ENCODE measurements at regions not wholly inside any gene's neighbourhood (a gene's known extent, or its start where the extent isn't known, plus 50 kb on each side); places are given as distances from the start of the nearest gene placed in this dataset.

DNA sequence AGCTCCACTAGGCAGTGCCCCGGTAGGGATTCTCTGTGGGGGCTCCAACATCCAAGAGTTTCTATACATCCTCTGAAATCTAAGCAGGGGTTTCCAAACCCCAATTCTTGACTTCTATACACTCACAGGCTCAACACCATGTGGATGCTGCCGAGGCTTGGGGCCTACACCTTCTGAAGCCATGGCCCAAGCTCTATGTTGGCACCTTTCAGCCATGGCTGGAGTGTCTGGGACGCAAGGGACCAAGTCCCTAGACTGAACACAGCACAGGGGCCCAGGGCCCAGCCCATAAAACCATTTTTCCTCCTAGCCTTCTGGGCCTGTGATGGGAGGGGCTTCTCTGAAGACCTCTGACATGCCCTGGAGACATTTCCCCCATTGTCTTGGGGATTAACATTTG, 511.8 kb downstream of the TRAM1L1 start:
- Histone ChIP-seq H3K4me2 (no peak overlapping the region), H4K20me1 (ENCODE audit: insufficient read depth) (no peaks in the 10 kb centered on the region), H3K27me3 (ENCODE audit: insufficient read depth) (no peaks in the 10 kb centered on the region), H3K27ac (ENCODE audit: low read depth in 2 of 2, low read length in 1 of 2) (no peak overlapping the region), H3F3A (replicated peaks; ENCODE audit: insufficient read depth) (no peaks in the 10 kb centered on the region), H3K9me3 (no peaks in the 10 kb centered on the region), H3K36me3 (replicated peaks in 1 of 2; ENCODE audit: control insufficient read depth in 1 of 2, insufficient read depth in 2 of 2, low read length in 1 of 2) (no peaks in the 10 kb centered on the region), H3K9ac (no peak overlapping the region), H3K4me3 (ENCODE audit: low read depth in 2 of 2, low read length in 1 of 2) (no peak overlapping the region), H3K4me1 (ENCODE audit: control insufficient read depth in 1 of 2, insufficient read depth in 2 of 2, low read depth in 1 of 2, low read length in 1 of 2) (no peaks in the 10 kb centered on the region), H2AFZ (ENCODE audit: low read depth) (no peak overlapping the region), H3K79me2 (ENCODE audit: insufficient read depth) (no peaks in the 10 kb centered on the region), H3K9me2 (no peaks in the 10 kb centered on the region)
- no peak for TF ChIP-seq TAF1 (IDR thresholded peaks at IDR 0.05; ENCODE audit: borderline replicate concordance, low read depth, low read length)
- TF ChIP-seq, protein P1, sequence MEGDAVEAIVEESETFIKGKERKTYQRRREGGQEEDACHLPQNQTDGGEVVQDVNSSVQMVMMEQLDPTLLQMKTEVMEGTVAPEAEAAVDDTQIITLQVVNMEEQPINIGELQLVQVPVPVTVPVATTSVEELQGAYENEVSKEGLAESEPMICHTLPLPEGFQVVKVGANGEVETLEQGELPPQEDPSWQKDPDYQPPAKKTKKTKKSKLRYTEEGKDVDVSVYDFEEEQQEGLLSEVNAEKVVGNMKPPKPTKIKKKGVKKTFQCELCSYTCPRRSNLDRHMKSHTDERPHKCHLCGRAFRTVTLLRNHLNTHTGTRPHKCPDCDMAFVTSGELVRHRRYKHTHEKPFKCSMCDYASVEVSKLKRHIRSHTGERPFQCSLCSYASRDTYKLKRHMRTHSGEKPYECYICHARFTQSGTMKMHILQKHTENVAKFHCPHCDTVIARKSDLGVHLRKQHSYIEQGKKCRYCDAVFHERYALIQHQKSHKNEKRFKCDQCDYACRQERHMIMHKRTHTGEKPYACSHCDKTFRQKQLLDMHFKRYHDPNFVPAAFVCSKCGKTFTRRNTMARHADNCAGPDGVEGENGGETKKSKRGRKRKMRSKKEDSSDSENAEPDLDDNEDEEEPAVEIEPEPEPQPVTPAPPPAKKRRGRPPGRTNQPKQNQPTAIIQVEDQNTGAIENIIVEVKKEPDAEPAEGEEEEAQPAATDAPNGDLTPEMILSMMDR (IDR thresholded peaks at IDR 0.05), result no peak
- TF ChIP-seq RXRA (IDR thresholded peaks at IDR 0.05; ENCODE audit: borderline replicate concordance, low read depth), result no peak
- no peak for TF ChIP-seq FOXJ3 (CRISPR knock-in tag; IDR thresholded peaks at IDR 0.05)
- no peak for TF ChIP-seq RCOR1 (IDR thresholded peaks at IDR 0.05; ENCODE audit: low read length)
- TF ChIP-seq MXI1 (IDR thresholded peaks at IDR 0.05; ENCODE audit: low read depth, low read length), result no peak
- TF ChIP-seq FOSL2 (IDR thresholded peaks at IDR 0.05; ENCODE audit: borderline replicate concordance, low read depth), result no peak
- no peak for TF ChIP-seq POLR2AphosphoS5 (IDR thresholded peaks at IDR 0.05; ENCODE audit: low read depth, low read length)
- TF ChIP-seq NFIC (IDR thresholded peaks at IDR 0.05; ENCODE audit: borderline replicate concordance), result no peak
- TF ChIP-seq, protein P2, sequence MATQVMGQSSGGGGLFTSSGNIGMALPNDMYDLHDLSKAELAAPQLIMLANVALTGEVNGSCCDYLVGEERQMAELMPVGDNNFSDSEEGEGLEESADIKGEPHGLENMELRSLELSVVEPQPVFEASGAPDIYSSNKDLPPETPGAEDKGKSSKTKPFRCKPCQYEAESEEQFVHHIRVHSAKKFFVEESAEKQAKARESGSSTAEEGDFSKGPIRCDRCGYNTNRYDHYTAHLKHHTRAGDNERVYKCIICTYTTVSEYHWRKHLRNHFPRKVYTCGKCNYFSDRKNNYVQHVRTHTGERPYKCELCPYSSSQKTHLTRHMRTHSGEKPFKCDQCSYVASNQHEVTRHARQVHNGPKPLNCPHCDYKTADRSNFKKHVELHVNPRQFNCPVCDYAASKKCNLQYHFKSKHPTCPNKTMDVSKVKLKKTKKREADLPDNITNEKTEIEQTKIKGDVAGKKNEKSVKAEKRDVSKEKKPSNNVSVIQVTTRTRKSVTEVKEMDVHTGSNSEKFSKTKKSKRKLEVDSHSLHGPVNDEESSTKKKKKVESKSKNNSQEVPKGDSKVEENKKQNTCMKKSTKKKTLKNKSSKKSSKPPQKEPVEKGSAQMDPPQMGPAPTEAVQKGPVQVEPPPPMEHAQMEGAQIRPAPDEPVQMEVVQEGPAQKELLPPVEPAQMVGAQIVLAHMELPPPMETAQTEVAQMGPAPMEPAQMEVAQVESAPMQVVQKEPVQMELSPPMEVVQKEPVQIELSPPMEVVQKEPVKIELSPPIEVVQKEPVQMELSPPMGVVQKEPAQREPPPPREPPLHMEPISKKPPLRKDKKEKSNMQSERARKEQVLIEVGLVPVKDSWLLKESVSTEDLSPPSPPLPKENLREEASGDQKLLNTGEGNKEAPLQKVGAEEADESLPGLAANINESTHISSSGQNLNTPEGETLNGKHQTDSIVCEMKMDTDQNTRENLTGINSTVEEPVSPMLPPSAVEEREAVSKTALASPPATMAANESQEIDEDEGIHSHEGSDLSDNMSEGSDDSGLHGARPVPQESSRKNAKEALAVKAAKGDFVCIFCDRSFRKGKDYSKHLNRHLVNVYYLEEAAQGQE (IDR thresholded peaks at IDR 0.05; ENCODE audit: low read depth, low read length), result no peak
- TF ChIP-seq ELF1 (IDR thresholded peaks at IDR 0.05), result no peak
- 10% methylated on average over 2 of the region's 3 CpGs for WGBS (ENCODE audit: low lambda C conversion rate)
- DNase-seq, result no peak
- ChIA-PET POLR2A (no interaction called here), CTCF (no interaction called here)

- H2AFZ ChIP-seq (ENCODE audit: low read depth), result no peak overlapping the region
- no peaks in the 10 kb centered on the region for H3K27me3 ChIP-seq (ENCODE audit: insufficient read depth)
- ChIA-PET POLR2A (no interaction called here), CTCF (no interaction called here)
- no peak overlapping the region for H3K9ac ChIP-seq
- TF ChIP-seq, protein P3, sequence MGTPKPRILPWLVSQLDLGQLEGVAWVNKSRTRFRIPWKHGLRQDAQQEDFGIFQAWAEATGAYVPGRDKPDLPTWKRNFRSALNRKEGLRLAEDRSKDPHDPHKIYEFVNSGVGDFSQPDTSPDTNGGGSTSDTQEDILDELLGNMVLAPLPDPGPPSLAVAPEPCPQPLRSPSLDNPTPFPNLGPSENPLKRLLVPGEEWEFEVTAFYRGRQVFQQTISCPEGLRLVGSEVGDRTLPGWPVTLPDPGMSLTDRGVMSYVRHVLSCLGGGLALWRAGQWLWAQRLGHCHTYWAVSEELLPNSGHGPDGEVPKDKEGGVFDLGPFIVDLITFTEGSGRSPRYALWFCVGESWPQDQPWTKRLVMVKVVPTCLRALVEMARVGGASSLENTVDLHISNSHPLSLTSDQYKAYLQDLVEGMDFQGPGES (IDR thresholded peaks at IDR 0.05; ENCODE audit: low read depth, low read length), result no peak
- no peak for TF ChIP-seq POLR2AphosphoS5 (IDR thresholded peaks at IDR 0.05; ENCODE audit: low read depth, low read length)
- no peak for TF ChIP-seq EZH2phosphoT487 (IDR thresholded peaks at IDR 0.05; ENCODE audit: borderline replicate concordance, low read depth)
- TF ChIP-seq NRF1 (IDR thresholded peaks at IDR 0.05; ENCODE audit: low read depth, low read length), result no peak
- no peak for TF ChIP-seq TAF1 (IDR thresholded peaks at IDR 0.05; ENCODE audit: borderline replicate concordance, low read depth, low read length)
- no peak for TF ChIP-seq RCOR1 (IDR thresholded peaks at IDR 0.05; ENCODE audit: low read length)
- no peak for TF ChIP-seq NFIC (IDR thresholded peaks at IDR 0.05; ENCODE audit: borderline replicate concordance)
- no peak for TF ChIP-seq MEF2A (IDR thresholded peaks at IDR 0.05; ENCODE audit: borderline replicate concordance, low read depth)
- no peak for TF ChIP-seq SMC3 (IDR thresholded peaks at IDR 0.05; ENCODE audit: low read depth, low read length)
- TF ChIP-seq MXI1 (IDR thresholded peaks at IDR 0.05; ENCODE audit: low read depth, low read length), result no peak
- TF ChIP-seq, protein P4, sequence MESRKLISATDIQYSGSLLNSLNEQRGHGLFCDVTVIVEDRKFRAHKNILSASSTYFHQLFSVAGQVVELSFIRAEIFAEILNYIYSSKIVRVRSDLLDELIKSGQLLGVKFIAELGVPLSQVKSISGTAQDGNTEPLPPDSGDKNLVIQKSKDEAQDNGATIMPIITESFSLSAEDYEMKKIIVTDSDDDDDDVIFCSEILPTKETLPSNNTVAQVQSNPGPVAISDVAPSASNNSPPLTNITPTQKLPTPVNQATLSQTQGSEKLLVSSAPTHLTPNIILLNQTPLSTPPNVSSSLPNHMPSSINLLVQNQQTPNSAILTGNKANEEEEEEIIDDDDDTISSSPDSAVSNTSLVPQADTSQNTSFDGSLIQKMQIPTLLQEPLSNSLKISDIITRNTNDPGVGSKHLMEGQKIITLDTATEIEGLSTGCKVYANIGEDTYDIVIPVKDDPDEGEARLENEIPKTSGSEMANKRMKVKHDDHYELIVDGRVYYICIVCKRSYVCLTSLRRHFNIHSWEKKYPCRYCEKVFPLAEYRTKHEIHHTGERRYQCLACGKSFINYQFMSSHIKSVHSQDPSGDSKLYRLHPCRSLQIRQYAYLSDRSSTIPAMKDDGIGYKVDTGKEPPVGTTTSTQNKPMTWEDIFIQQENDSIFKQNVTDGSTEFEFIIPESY (IDR thresholded peaks at IDR 0.05; ENCODE audit: borderline replicate concordance, low read depth), result no peak
- no peak for TF ChIP-seq JUND (IDR thresholded peaks at IDR 0.05)
- no peak for TF ChIP-seq ELF1 (IDR thresholded peaks at IDR 0.05)
- no peak for TF ChIP-seq CHD2 (IDR thresholded peaks at IDR 0.05; ENCODE audit: low read length, partially characterized antibody)
- no peak overlapping the region for H3K27ac ChIP-seq (ENCODE audit: low read depth in 2 of 2, low read length in 1 of 2)
- DNase-seq, result no peak
- H3K4me1 ChIP-seq (ENCODE audit: control insufficient read depth in 1 of 2, insufficient read depth in 2 of 2, low read depth in 1 of 2, low read length in 1 of 2), result no peaks in the 10 kb centered on the region
- no peak overlapping the region for H3K4me2 ChIP-seq
- no peaks in the 10 kb centered on the region for H3K9me2 ChIP-seq
- no peaks in the 10 kb centered on the region for H3K9me3 ChIP-seq
- H3K4me3 ChIP-seq (ENCODE audit: low read depth in 2 of 2, low read length in 1 of 2), result no peak overlapping the region
- H3F3A ChIP-seq (replicated peaks; ENCODE audit: insufficient read depth), result no peaks in the 10 kb centered on the region
- no peaks in the 10 kb centered on the region for H3K79me2 ChIP-seq (ENCODE audit: insufficient read depth)
- H4K20me1 ChIP-seq (ENCODE audit: insufficient read depth), result no peaks in the 10 kb centered on the region
- no peaks in the 10 kb centered on the region for H3K36me3 ChIP-seq (replicated peaks in 1 of 2; ENCODE audit: control insufficient read depth in 1 of 2, insufficient read depth in 2 of 2, low read length in 1 of 2)
These were observed 523.6 kb downstream of the TRAM1L1 start for GRCh38 chr4:116561768-116562167.
